ENCODE measurements at regions not wholly inside any gene's neighbourhood (a gene's known extent, or its start where the extent isn't known, plus 50 kb on each side); places are given as distances from the start of the nearest gene placed in this dataset.
"Not testable (repeated sequence)": the region's sequence is repeated elsewhere in the genome, so short reads cannot be mapped to it uniquely, and the experiment has no call there.

DNA sequence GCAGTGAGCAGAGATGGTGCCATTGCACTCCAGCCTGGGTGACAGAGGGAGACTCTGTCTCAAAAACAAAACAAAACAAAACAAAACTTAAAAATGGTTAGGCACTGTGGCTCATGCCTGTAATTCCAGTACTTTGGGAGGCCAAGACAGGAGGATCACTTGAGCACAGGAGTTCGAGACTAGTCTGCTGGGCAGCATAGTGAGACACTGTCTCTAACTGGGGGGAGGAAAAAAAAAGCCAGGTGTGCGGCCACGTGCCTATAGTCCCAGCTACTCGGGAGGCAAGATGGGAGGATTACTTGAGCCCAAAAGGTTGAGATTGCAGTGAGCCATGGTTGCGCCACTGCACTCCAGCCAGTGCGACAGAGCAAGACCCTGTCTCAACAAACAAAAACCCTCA lies 105.5 kb upstream of the TPTE start:
- in situ Hi-C loops (cut with HindIII; ENCODE audit: low pct_unique_long_range_greater_than_20kb, low sequenced_read_pairs) = not testable (repeated sequence)

DNA sequence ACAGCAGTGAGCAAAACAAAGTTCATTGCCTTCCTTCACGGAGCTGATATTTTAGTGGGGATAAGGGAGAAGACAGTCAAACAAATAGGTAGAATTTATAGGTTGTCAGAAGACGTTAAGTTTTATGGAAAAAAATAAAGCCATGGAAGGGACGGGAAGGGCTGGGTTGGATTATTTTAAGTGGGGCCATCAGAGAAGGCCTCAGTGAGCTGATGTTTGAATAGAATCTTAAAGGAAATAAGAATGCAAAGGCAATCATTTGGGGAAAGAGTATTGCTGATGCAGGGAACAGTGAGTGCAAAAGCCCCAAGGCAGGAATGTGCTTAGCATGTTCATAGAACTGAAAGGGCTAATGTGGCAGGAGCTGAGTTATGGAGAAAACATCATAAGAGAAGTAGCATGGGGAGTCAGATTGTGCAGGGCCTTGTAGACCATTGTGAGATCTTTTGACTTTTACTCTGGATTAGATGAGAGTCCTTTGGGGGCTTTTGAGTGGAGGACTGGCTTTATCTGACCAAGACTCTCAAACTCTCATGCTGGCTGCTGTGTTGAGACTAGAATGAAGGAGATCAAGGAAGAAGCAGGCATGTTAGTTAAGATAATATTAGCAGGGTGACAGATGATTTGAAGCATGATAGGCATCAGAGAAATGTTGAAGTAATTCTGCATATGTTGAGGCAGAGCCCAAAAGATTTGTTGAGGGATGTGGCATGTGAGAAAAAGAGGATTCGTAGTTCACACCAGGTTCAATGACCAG lies 104.5 kb upstream of the TPTE start:
- peak; percentile 71 for DNase-seq (ENCODE audit: low read depth, low spot score)
- in situ Hi-C loops (cut with HindIII; ENCODE audit: low pct_unique_long_range_greater_than_20kb, low sequenced_read_pairs) = not testable (repeated sequence)

More for the DNA sequence above, 105.5 kb upstream of the TPTE start:
- DNase-seq (ENCODE audit: low read depth, low spot score) = not testable (repeated sequence)

DNA sequence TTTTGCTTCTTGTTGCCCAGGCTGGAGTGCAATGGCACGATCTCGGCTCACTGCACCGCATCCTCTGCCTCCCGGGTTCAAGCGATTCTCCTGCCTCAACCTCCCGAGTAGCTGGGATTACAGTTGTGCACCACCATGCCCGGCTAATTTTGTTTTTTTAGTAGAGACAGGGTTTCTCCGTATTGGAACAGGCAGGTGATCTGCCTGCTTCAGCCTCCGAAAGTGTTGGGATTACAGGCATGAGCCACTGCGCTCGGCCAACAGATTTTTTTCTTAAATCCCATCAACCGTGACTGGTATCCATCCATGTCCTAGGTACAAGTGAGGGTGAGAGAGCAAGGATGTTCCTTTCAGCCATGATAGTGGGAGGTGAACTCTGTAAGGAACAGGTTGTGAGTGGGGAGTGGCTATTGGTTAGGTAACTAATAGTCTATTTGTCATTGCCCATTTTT lies 103.8 kb upstream of the TPTE start:
- DNase-seq (ENCODE audit: low read depth, low spot score) = not testable (repeated sequence)

DNA sequence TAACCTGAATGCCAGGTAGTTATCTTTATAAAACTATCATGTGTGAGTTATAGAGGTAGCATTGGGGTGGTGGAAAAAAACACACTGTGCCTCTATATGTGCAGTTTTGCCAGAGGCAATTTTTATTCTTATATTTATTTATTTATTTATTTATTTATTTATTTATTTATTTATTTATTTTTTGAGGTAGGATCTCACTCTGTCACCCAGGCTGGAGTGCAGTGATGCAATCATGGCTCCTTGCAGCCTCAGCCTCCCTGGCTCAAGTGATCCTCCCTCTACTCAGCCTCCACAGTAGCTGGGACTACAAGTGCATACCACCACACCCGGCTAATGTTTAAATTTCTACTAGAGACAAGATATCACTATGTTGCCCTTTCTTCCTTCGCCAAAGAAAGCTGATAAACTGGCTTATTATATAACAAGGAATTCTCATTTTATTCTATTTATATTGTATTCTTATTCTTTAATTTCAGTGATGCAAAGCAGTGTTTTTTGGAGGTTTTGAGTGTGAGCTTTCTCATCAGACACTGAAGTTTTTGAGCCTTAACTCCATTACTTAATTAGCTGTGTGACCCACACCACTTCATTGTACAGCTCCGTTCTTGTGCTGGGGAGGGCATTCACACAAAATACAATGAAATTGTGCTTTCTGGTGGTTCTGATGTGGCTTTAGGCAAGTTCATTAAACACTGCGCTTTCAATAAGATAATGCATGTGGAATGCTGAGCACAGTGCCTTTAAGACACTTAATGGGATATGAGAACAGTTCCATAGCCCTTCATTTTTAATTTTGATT lies 102.9 kb upstream of the TPTE start:
- DNase-seq (ENCODE audit: low read depth, low spot score); in situ Hi-C loops (cut with HindIII; ENCODE audit: low pct_unique_long_range_greater_than_20kb, low sequenced_read_pairs): not testable (repeated sequence)

More for the DNA sequence above, 103.8 kb upstream of the TPTE start:
- in situ Hi-C loops (cut with HindIII; ENCODE audit: low pct_unique_long_range_greater_than_20kb, low sequenced_read_pairs) = not testable (repeated sequence)

DNA sequence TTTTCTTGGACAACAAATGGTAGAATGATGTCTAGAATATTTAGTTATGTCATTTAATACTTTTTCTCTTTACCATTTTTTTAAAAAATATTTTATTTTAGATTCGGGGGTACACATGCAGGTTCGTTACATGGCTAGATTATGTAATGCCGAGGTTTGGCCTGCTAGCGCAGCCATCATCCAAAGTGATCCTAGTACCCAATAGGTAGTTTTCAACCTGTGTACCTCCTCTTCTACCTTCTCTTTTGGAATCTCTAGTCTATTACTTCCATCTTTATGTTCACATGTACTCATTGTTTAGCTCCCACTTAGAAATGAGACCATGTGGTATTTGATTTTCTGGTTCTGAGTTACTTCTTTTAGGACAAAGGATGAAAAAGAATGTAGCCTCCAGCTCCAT lies 100.2 kb upstream of the TPTE start:
- DNase-seq (ENCODE audit: low read depth, low spot score); in situ Hi-C loops (cut with HindIII; ENCODE audit: low pct_unique_long_range_greater_than_20kb, low sequenced_read_pairs): not testable (repeated sequence)

DNA sequence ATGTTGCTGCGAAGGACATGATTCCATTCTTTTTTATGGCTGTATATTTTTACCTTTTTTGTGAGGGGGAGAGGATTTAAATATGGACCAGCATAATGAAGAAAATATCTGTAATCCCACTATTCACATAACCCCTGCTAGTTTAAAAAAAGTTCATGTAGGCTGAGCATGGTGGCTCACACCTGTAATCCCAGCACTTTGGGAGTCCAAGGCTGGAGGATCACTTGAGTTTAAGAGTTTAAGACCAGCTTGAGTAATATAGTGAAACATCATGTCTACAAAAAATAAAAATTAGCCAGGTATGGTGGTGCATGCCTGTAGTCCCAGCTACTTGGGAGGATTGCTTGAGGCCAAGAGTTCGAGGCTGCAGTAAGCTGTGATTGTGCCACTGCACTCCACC lies 99.8 kb upstream of the TPTE start:
- DNase-seq (ENCODE audit: low read depth, low spot score); in situ Hi-C loops (cut with HindIII; ENCODE audit: low pct_unique_long_range_greater_than_20kb, low sequenced_read_pairs): not testable (repeated sequence)

DNA sequence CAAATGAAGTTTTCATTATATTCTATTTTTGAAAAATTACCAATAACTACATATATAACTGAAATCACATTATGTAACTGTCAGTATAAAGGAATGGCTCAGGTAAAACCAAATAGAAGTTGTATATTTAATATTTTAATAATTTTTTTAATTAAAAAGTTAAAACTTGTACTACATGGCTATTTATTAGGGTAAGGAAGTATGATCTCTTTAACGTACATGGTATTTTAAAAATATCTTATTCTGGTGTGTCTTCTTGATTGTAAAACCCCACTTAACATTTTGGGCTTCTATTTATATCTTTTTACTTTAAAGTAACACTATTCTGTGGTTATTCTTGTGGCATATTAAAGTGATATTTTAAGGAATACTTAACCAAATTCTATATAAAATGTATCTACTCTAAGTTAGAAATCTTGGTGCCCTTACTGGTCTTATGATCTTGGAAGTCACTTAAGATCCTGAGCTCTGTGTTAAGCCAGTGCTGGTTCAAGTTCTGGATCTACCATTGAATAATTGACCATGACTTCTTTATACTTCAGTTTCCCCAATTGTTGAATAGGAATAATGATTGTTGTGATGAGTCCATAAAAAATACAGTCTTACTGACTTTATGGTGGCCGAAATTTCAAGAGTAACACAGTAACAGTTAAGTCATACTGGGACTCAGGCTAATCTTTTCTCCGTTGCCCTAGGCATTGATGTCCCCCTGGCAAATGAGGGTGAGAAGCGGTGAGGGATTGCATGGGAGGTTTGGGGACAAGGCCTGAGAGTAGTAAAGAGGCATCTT lies 97.1 kb upstream of the TPTE start:
- DNase-seq (ENCODE audit: low read depth, low spot score); in situ Hi-C loops (cut with HindIII; ENCODE audit: low pct_unique_long_range_greater_than_20kb, low sequenced_read_pairs): not testable (repeated sequence)

DNA sequence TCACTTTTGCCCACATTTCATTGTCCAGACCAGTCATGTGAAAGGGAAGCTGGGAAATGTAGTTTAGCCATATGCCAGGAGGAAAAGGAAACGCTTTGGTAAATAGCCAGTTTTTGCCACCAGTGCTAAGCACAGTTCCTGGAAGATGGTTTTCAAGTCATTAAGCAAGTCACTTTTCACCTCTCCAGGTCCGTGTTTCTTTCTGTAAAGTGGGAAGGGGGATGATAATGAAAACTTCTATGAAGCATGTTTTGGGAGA lies 96.6 kb upstream of the TPTE start:
- DNase-seq (ENCODE audit: low read depth, low spot score); in situ Hi-C loops (cut with HindIII; ENCODE audit: low pct_unique_long_range_greater_than_20kb, low sequenced_read_pairs): not testable (repeated sequence)

DNA sequence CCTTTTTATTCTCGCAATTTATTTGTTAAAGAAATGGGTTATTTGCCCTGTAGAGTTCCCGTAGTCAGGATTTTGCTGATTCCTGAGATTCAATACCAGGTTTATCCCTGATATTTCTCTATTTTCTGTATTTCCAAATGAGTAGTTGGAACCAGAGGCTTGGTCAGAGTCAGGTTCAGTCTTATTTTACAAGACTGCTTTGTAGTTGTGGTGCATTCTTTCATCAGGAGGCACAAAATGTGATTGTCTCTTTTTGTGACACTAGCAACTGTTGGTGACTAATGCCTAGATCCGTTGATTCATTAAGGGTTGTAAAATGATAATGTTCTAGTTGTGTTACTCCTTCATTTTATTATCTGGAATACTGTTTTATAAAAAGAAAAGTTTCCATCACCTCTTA lies 95.5 kb upstream of the TPTE start:
- in situ Hi-C loops (cut with HindIII; ENCODE audit: low pct_unique_long_range_greater_than_20kb, low sequenced_read_pairs) = no loop called here
- DNase-seq (ENCODE audit: low read depth, low spot score) = no peak

DNA sequence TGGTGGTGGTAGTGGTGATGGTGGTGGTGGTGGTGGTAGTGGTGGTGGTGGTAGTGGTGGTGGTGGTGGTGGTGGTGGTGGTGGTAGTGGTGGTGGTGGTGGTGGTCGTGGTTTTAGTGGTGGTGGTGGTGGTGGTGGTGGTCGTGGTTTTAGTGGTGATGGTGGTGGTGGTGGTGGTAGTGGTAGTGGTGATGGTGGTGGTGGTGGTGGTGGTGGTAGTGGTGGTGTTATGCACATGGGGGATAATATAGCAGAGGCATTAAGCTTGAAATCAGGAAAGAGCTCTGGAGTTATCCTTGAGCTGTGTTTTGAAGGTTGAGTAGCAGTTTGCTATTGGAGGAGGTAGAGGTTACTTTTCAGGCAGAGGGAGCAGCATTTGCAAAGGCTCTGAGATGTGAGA lies 94.6 kb upstream of the TPTE start:
- DNase-seq (ENCODE audit: low read depth, low spot score); in situ Hi-C loops (cut with HindIII; ENCODE audit: low pct_unique_long_range_greater_than_20kb, low sequenced_read_pairs): not testable (repeated sequence)

DNA sequence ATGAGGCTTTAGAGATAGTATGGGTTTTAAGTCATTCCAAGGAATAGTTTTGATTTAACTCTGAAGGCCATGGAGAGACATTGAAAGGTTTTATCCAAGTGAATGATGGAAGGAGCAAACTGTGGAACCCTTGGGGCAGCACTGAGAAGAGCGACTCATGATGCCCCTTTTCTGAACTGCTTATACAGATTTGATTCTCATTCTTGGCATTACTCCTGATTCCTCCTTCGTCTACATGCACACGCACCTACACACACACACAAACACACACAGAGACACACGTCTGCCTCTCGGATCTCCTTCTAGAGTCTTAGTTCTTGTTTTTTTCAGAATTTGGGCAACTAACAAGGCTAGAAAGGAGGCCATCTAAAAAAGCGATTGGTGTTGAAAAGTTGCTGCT lies 94.1 kb upstream of the TPTE start:
- in situ Hi-C loops (cut with HindIII; ENCODE audit: low pct_unique_long_range_greater_than_20kb, low sequenced_read_pairs) = not testable (repeated sequence)

DNA sequence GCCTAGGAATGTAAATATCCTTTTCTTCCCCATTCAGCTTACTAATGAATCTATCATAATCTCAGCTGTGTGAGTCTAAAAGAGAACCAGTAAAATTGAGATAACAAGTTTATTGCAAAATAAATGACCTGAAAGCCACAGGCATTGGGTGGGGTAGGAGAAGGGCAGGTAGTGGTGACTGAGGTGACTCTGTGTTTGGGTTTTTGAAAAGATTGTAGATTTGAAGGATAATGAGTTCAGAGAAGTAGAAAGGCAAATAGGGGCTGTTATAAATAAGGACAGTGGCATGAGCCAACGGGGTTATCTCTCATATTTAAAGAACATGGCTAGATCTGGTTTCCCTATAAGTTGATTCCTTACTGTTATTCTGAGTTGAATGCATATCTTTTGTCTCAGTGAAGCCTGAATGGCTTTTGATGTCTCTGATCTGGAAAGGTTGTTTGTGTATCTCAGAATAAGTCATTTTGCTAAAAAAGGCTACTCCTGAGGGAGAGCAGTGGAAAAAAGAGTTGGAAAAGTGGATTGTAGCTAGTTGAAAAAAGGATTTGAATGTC lies 92.3 kb upstream of the TPTE start:
- in situ Hi-C loops (cut with HindIII; ENCODE audit: low pct_unique_long_range_greater_than_20kb, low sequenced_read_pairs); DNase-seq (ENCODE audit: low read depth, low spot score): not testable (repeated sequence)

More for the DNA sequence above, 94.1 kb upstream of the TPTE start:
- DNase-seq (ENCODE audit: low read depth, low spot score) = not testable (repeated sequence)

DNA sequence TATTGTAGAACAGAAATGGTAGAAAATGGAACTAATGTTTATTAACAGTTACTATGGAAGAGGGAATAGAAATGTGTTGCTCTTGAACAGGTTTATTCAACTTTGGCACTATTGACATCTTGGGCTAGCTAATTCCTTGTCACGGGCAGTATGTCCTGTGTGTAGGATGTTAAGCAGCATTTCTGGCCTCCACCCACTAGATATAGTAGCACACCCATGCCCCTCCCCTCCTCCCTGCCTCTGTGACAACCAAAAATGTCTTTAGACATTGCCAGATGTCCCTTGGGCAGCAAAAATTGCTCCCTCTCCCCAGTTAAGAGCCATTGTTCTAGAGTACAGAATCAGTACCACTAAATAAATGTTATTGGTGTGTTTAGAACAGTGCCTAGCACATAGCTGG lies 91.4 kb upstream of the TPTE start:
- in situ Hi-C loops (cut with HindIII; ENCODE audit: low pct_unique_long_range_greater_than_20kb, low sequenced_read_pairs) = no loop called here
- no peak for DNase-seq (ENCODE audit: low read depth, low spot score)

DNA sequence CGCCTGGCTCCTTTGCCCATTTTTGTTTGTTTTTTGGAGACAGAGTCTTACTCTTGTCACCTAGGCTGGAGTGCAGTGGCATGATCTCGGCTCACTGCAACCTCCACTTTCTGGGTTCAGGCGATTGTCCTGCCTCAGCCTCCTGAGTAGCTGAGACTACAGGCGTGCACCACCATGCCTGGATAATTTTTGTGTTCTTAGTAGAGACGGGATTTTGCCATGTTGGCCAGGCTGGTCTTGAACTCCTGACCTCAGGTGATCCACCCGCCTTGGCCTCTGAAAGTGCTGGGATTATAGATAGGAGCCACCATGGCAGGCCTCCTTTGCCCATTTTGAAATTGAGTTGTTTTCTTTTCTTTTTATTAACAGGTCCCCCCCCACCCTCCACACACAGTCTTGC lies 89.4 kb upstream of the TPTE start:
- in situ Hi-C loops (cut with HindIII; ENCODE audit: low pct_unique_long_range_greater_than_20kb, low sequenced_read_pairs); DNase-seq (ENCODE audit: low read depth, low spot score): not testable (repeated sequence)

DNA sequence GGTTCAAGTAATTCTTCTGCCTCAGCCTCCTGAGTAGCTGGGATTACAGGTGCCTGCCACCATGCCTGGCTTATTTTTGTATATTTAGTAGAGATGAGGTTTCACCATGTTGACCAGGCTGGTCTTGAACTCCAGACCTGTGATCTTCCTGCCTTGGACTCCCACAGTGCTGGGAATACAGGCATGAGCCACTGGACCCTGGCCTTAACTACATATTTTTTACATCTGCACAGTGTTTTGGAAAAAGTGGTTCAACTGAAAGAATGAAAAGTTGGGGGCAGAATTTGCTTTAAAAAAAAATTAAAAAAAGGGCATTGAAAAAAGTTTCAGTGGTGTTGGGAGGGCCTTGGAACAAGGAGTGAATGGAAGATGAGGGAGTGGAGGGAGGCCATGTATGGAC lies 88.9 kb upstream of the TPTE start:
- in situ Hi-C loops (cut with HindIII; ENCODE audit: low pct_unique_long_range_greater_than_20kb, low sequenced_read_pairs) = not testable (repeated sequence)

DNA sequence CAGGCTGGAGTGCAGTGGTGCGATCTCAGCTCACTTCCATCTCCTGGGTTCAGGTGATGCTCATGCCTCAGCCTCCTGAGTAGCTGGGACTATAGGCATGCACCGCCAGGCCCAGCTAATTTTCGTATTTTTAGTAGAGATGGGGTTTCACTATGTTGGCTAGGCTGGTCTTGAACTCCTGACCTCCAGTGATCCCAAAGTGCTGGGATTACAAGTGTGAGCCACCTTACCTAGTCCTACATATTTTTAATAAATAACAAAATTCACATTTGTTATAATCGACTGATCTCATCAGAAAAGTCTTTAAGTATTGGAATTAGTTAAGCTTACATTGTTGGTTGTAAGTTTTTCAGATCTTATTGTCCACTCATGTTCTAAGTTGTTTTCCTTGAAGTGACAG lies 83.4 kb upstream of the TPTE start:
- in situ Hi-C loops (cut with HindIII; ENCODE audit: low pct_unique_long_range_greater_than_20kb, low sequenced_read_pairs); DNase-seq (ENCODE audit: low read depth, low spot score): not testable (repeated sequence)

More for the DNA sequence above, 88.9 kb upstream of the TPTE start:
- DNase-seq (ENCODE audit: low read depth, low spot score) = not testable (repeated sequence)

DNA sequence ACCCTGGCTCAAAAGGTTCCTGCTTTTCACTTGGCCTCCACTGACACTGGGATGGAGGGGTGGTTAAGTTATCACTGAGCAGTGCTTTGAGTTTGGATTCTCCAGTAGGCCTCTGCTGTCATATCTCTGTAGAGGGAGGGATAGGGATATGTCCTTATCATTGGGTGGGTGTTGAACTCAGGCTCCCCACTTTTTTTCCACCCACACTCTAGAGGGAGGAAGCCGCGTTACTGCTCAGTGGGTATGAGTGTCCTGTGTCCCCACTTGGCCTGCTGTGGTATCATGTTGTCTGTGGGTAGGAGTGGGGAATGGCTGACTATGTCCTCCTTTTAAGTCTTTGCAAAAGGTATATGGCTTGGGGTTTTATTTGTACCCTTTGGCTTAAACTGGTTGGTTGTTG lies 80.7 kb upstream of the TPTE start:
- DNase-seq (ENCODE audit: low read depth, low spot score); in situ Hi-C loops (cut with HindIII; ENCODE audit: low pct_unique_long_range_greater_than_20kb, low sequenced_read_pairs): not testable (repeated sequence)

DNA sequence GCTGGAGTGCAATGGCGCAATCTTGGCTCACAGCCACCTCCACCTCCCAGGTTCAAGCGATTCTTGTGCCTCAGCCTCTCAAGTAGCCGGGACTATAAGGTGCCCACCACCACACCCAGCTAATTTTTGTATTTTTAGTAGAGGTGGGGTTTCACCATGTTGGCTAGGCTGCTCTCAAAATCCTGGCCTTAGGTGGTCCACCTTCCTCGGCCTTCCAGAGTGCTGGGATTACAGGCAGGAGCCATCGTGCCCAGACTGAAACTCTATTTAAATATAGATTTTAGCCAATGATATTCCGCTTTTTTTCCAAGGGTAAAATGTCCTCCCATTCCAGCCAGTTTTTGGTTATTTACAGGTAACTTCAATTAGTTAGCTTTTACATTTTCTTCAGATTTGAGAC lies 79.4 kb upstream of the TPTE start:
- in situ Hi-C loops (cut with HindIII; ENCODE audit: low pct_unique_long_range_greater_than_20kb, low sequenced_read_pairs); DNase-seq (ENCODE audit: low read depth, low spot score): not testable (repeated sequence)

Measured in SK-MEL-5 (cell line).